Islet precursor cell (in vitro differentiated cells): ENCODE measurements at regions not wholly inside any gene's neighbourhood (a gene's known extent, or its start where the extent isn't known, plus 50 kb on each side); places are given as distances from the start of the nearest gene placed in this dataset.
A peak's percentile ranks its signal among the peaks of the same experiment; 100 is the strongest.

Experiments
- DNase-seq: peaks from one replicate; pipeline ENCODE4 v3.0.0-alpha.2; 2018

GRCh38 chr16:55179852-55180585, 144.0 kb upstream of the IRX6 start:
- no peak for DNase-seq

- DNase-seq = peak; percentile 82
Measured at GRCh38 chr16:55184052-55184451, 140.0 kb upstream of the IRX6 start.

GRCh38 chr16:55184619-55185018, 139.4 kb upstream of the IRX6 start:
- DNase-seq = no peak

- no peak for DNase-seq
Measured at GRCh38 chr16:55189224-55189623, 134.8 kb upstream of the IRX6 start.

- DNase-seq = no peak
Measured at GRCh38 chr16:55189682-55190636, 134.0 kb upstream of the IRX6 start.

GRCh38 chr16:55192734-55193133, 131.3 kb upstream of the IRX6 start:
- no peak for DNase-seq

GRCh38 chr16:55203570-55203969, 120.4 kb upstream of the IRX6 start:
- DNase-seq = no peak

- DNase-seq = no peak
Measured at GRCh38 chr16:55204069-55204468, 119.9 kb upstream of the IRX6 start.

- DNase-seq = no peak
Measured at GRCh38 chr16:55204923-55205322, 119.1 kb upstream of the IRX6 start.

GRCh38 chr16:55207693-55208428, 116.1 kb upstream of the IRX6 start:
- no peak for DNase-seq

- DNase-seq = no peak
Measured at GRCh38 chr16:55209626-55210025, 114.4 kb upstream of the IRX6 start.

- no peak for DNase-seq
Measured at GRCh38 chr16:55212791-55213190, 111.2 kb upstream of the IRX6 start.

- DNase-seq = no peak
Measured at GRCh38 chr16:55214412-55214811, 109.6 kb upstream of the IRX6 start.

- no peak for DNase-seq
Measured at GRCh38 chr16:55214974-55215494, 109.0 kb upstream of the IRX6 start.

- no peak for DNase-seq
Measured at GRCh38 chr16:55217392-55217791, 106.6 kb upstream of the IRX6 start.

- DNase-seq = no peak
Measured at GRCh38 chr16:55221836-55222235, 102.2 kb upstream of the IRX6 start.

GRCh38 chr16:55222486-55222885, 101.5 kb upstream of the IRX6 start:
- no peak for DNase-seq

GRCh38 chr16:55225972-55226542, 97.9 kb upstream of the IRX6 start:
- DNase-seq = no peak

GRCh38 chr16:55232822-55233221, 91.2 kb upstream of the IRX6 start:
- no peak for DNase-seq

- no peak for DNase-seq
Measured at GRCh38 chr16:55233464-55233863, 90.5 kb upstream of the IRX6 start.

GRCh38 chr16:55236655-55237054, 87.3 kb upstream of the IRX6 start:
- DNase-seq = no peak

GRCh38 chr16:55239723-55240122, 84.3 kb upstream of the IRX6 start:
- no peak for DNase-seq

GRCh38 chr16:55240888-55241287, 83.1 kb upstream of the IRX6 start:
- DNase-seq = no peak
